Heart left ventricle (tissue), 16 donors: ENCODE measurements at regions not wholly inside any gene's neighbourhood (a gene's known extent, or its start where the extent isn't known, plus 50 kb on each side); places are given as distances from the start of the nearest gene placed in this dataset.

Experiments
- ATAC-seq, 4 donors: fragments of 200-7000 bp; cut with Tn5 transposase; one replicate each; pipeline ENCODE4 v1.9.1; 2020 to 2022; ENCODE audit warnings: moderate library complexity in 4 of 4, mild to moderate bottlenecking in 3 of 4, moderate number of reproducible peaks in 1 of 4
- DNase-seq, 5 donors: peaks; one replicate each; pipeline ENCODE4 v3.0.0-alpha.2; 2020
- H3K27ac ChIP-seq, 12 donors: fragments of 200-600 bp; sonication (generic) in 4 of 12; one replicate each; pipeline versions ENCODE4 v1.5.0 to v1.8.0; 2016 to 2022; ENCODE audit warnings: mild to moderate bottlenecking in 2 of 12
- H3K27me3 ChIP-seq, 9 donors: fragments of 200-600 bp; sonication (generic) in 2 of 9; one replicate each; pipeline versions ENCODE4 v1.5.1 to v1.8.0; 2016 to 2022; ENCODE audit warnings: mild to moderate bottlenecking in 3 of 9
- H3K36me3 ChIP-seq, 9 donors: fragments of 200-600 bp; sonication (generic) in 2 of 9; one replicate each; pipeline versions ENCODE4 v1.5.0 to v1.8.0; 2018 to 2022; ENCODE audit warnings: mild to moderate bottlenecking in 2 of 9
- H3K4me1 ChIP-seq, 12 donors: fragments of 200-600 bp; sonication (generic) in 4 of 12; one replicate each; pipeline versions ENCODE4 v1.5.0 to v1.8.0; 2016 to 2022; ENCODE audit warnings: mild to moderate bottlenecking in 3 of 12
- H3K4me3 ChIP-seq, 12 donors: fragments of 200-600 bp; sonication (generic) in 4 of 12; one replicate each; pipeline versions ENCODE4 v1.5.0 to v1.8.0; 2017 to 2022; ENCODE audit warnings: mild to moderate bottlenecking in 9 of 12, moderate library complexity in 4 of 12
- H3K9me3 ChIP-seq, 12 donors: fragments of 200-600 bp; sonication (generic) in 4 of 12; one replicate each; pipeline versions ENCODE4 v1.5.0 to v1.8.0; 2016 to 2022; ENCODE audit warnings: mild to moderate bottlenecking in 1 of 12
- CTCF ChIP-seq, 12 donors: fragments of 200-600 bp; sonication (generic) in 4 of 12; IDR thresholded peaks; one replicate each; pipeline versions ENCODE4 v1.5.0 to v1.8.0; 2018 to 2022; ENCODE audit warnings: antibody characterized with exemption in 12 of 12, mild to moderate bottlenecking in 5 of 12
- POLR2A ChIP-seq, 2 donors: fragments of 450-650 bp; IDR thresholded peaks; one replicate each; pipeline ENCODE4 v1.6.1; 2017; ENCODE audit warnings: antibody characterized with exemption in 2 of 2, mild to moderate bottlenecking in 2 of 2, moderate library complexity in 2 of 2
- WGBS, 4 donors: extraction: QIAGEN DNeasy Blood & Tissue Kit in 2 of 4; methylation state at CpG; one replicate each; pipeline versions ENCODE4 v1.1.5 to v1.1.7; 2013 to 2018; 5-methylcytosine and 5-hydroxymethylcytosine counted together
- intact Hi-C, 10 donors: fragments of 100-400 bp; cut with DNase I; formaldehyde crosslinking; loops; one replicate each; pipeline versions ENCODE4 v1.11.1 to v1.14.2; 2022
- donor health status: ischemic (EF 13 %, LVEDD 7.1; RV severe dilation, severe dysfunction).
- donor health status: healthy with polysubstance abuse.
- donor health status: DM: no; HTN: yes; CAD: no.
- donor health status: DM: no; HTN: no; CAD: no.
- donor health status: ischemic (EF 25% LVEDD 6.9; RV normal size, moderate dysfunction).
- donor health status: ischemic (EF 25% LVEDD 5.7; RV mildly dilated, moderate dysfunction).
- donor health status: healthy.
- donor health status: DM: yes; HTN: yes; CAD: no.
- donor health status: ischemic (EF 35%, LVEDD 5.7; RV mildly dilated, moderate dysfunction).
- donor health status: nonischemic (EF 11% LVEDD 7.7; RV severe dilation, severe dysfunction).
- donor health status: DM: yes; HTN: yes; CAD: no.
- donor health status: PGD.
- donor health status: ischemic (EF 29% LVEDD 5.4; RV normal size, mild dysfunction).
- donor health status: nonischemic (EF 23%, LVEDD 6.1; RV moderate dilation, normal function).

- Histone ChIP-seq H3K9me3 (no peaks in the 10 kb centered on the region), H3K36me3 (no peaks in the 10 kb centered on the region), H3K4me3 (no peak overlapping the region), H3K27me3 (no peaks in the 10 kb centered on the region), H3K27ac (no peak overlapping the region), H3K4me1 (no peaks in the 10 kb centered on the region)
- intact Hi-C loops = no loop called here
- WGBS, 4 donors = 83 to 91% (median 86%) methylated on average over 3 of the region's 3 CpGs
- DNase-seq (no peak), ATAC-seq (no peak)
- TF ChIP-seq CTCF (IDR thresholded peaks at IDR 0.05) (no peak), POLR2A (IDR thresholded peaks at IDR 0.05) (no peak)
These were observed 1335.7 kb downstream of the PLA2G4A start for GRCh38 chr1:188164459-188164858.

GRCh38 chr1:188166654-188167053 is 1337.9 kb downstream of the PLA2G4A start:
- Histone ChIP-seq H3K4me3 (no peak overlapping the region), H3K4me1 (no peaks in the 10 kb centered on the region), H3K9me3 (no peaks in the 10 kb centered on the region), H3K27me3 (no peaks in the 10 kb centered on the region), H3K36me3 (no peaks in the 10 kb centered on the region), H3K27ac (no peak overlapping the region)
- intact Hi-C loops = no loop called here
- no peak for ATAC-seq
- no peak for TF ChIP-seq POLR2A (IDR thresholded peaks at IDR 0.05)
- no peak for TF ChIP-seq CTCF (IDR thresholded peaks at IDR 0.05)
- no peak for DNase-seq
- WGBS, 4 donors = 80 to 88% (median 86%) methylated on average over 1 of the region's 1 CpG

GRCh38 chr1:188169971-188170370 is 1341.2 kb downstream of the PLA2G4A start:
- DNase-seq = no peak
- Histone ChIP-seq H3K4me1 (no peaks in the 10 kb centered on the region), H3K27me3 (no peaks in the 10 kb centered on the region), H3K36me3 (no peaks in the 10 kb centered on the region), H3K4me3 (no peak overlapping the region), H3K9me3 (no peaks in the 10 kb centered on the region), H3K27ac (no peak overlapping the region)
- no peak for ATAC-seq
- no peak for TF ChIP-seq CTCF (IDR thresholded peaks at IDR 0.05)
- no peak for TF ChIP-seq POLR2A (IDR thresholded peaks at IDR 0.05)
- WGBS, 4 donors = 89 to 93% (median 92%) methylated on average over 1 of the region's 1 CpG
- intact Hi-C loops = no loop called here

- intact Hi-C loops = no loop called here
- DNase-seq (no peak), ATAC-seq (no peak)
- Histone ChIP-seq H3K27ac (no peak overlapping the region), H3K9me3 (no peaks in the 10 kb centered on the region), H3K4me1 (no peaks in the 10 kb centered on the region), H3K4me3 (no peak overlapping the region), H3K27me3 (no peaks in the 10 kb centered on the region), H3K36me3 (no peaks in the 10 kb centered on the region)
- TF ChIP-seq CTCF (IDR thresholded peaks at IDR 0.05) (no peak), POLR2A (IDR thresholded peaks at IDR 0.05) (no peak)
- 92 to 97% (median 95%) methylated on average over 1 of the region's 1 CpG for WGBS, 4 donors
These were observed 1341.7 kb downstream of the PLA2G4A start for GRCh38 chr1:188170411-188170810.
